HS-27A (cell line): ENCODE measurements at regions not wholly inside any gene's neighbourhood (a gene's known extent, or its start where the extent isn't known, plus 50 kb on each side); places are given as distances from the start of the nearest gene placed in this dataset.
"Not testable (repeated sequence)": the region's sequence is repeated elsewhere in the genome, so short reads cannot be mapped to it uniquely, and the experiment has no call there.

ENCODE experiments used
- DNase-seq: peaks from one replicate; pipeline ENCODE4 v3.0.0-alpha.2; 2012; ENCODE audit warnings: low read depth, missing footprints

GRCh38 chr22:33221568-33221967, 163.4 kb upstream of the SYN3 start:
- no peak for DNase-seq

GRCh38 chr22:33220476-33221080, 162.4 kb upstream of the SYN3 start:
- no peak for DNase-seq

GRCh38 chr22:33219648-33220384, 161.6 kb upstream of the SYN3 start:
- no peak for DNase-seq

- no peak for DNase-seq
Measured at GRCh38 chr22:33213383-33214075, 155.3 kb upstream of the SYN3 start.

- no peak for DNase-seq
Measured at GRCh38 chr22:33209930-33210784, 152.0 kb upstream of the SYN3 start.

GRCh38 chr22:33204408-33204807, 146.2 kb upstream of the SYN3 start:
- no peak for DNase-seq

- DNase-seq, result no peak
Measured at GRCh38 chr22:33202455-33202854, 144.3 kb upstream of the SYN3 start.

- DNase-seq, result no peak
Measured at GRCh38 chr22:33194529-33195077, 136.4 kb upstream of the SYN3 start.

GRCh38 chr22:33192156-33192555, 134.0 kb upstream of the SYN3 start:
- no peak for DNase-seq

- no peak for DNase-seq
Measured at GRCh38 chr22:33188326-33188725, 130.1 kb upstream of the SYN3 start.

GRCh38 chr22:33186816-33187215, 128.6 kb upstream of the SYN3 start:
- no peak for DNase-seq

GRCh38 chr22:33180356-33180755, 122.2 kb upstream of the SYN3 start:
- DNase-seq, result no peak

GRCh38 chr22:33167998-33168790, 110.0 kb upstream of the SYN3 start:
- no peak for DNase-seq

- no peak for DNase-seq
Measured at GRCh38 chr22:33166206-33166605, 108.0 kb upstream of the SYN3 start.

GRCh38 chr22:33163815-33164214, 105.6 kb upstream of the SYN3 start:
- no peak for DNase-seq

- DNase-seq, result no peak
Measured at GRCh38 chr22:33162196-33162595, 104.0 kb upstream of the SYN3 start.

- DNase-seq, result no peak
Measured at GRCh38 chr22:33160525-33160924, 102.3 kb upstream of the SYN3 start.

- not testable (repeated sequence) for DNase-seq
Measured at GRCh38 chr22:33154967-33155366, 96.8 kb upstream of the SYN3 start.

- DNase-seq, result no peak
Measured at GRCh38 chr22:33149611-33150010, 91.4 kb upstream of the SYN3 start.

- DNase-seq, result no peak
Measured at GRCh38 chr22:33144721-33145120, 86.5 kb upstream of the SYN3 start.
